IMR-90 (cell line): ENCODE measurements at regions not wholly inside any gene's neighbourhood (a gene's known extent, or its start where the extent isn't known, plus 50 kb on each side); places are given as distances from the start of the nearest gene placed in this dataset.

Source experiments
- ATAC-seq: fragments of 200-7000 bp; cut with Tn5 transposase; 2 replicates; pipeline ENCODE4 v1.9.1; 2020; ENCODE audit warnings: low read depth, mild to moderate bottlenecking, moderate library complexity
- BruUV-seq: library from RNA; stranded (reverse); fragments of 400-500 nt; replicated peaks from 2 replicates; lab custom pipeline; 2021; lab: Mats Ljungman, UMichigan
- CTCF ChIA-PET: fragments of 300-600 bp; formaldehyde crosslinking; extraction: SDS; loops from one replicate; lab custom pipeline; 2021; ENCODE audit warnings: antibody characterized with exemption; lab: Yijun Ruan, JAX
- POLR2A ChIA-PET: fragments of 300-600 bp; sonication (Branson Sonifier 250); formaldehyde crosslinking; loops from one replicate; lab custom pipeline; 2022; ENCODE audit warnings: antibody characterized with exemption; ENCODE audit not compliant: unreplicated experiment; lab: Charles Lee
- DNase-seq: peaks from one replicate; pipeline ENCODE4 v3.0.0; 2013
- H2AFZ ChIP-seq: replicated peaks from 2 replicates; pipeline ENCODE3; 2013; ENCODE audit warnings: low read length, mild to moderate bottlenecking; ENCODE audit not compliant: poor library complexity
- H2AK5ac ChIP-seq: 2 replicates; pipeline ENCODE4 v1.6.1; 2013; ENCODE audit warnings: low read depth, low read length, inconsistent platforms
- H2AK9ac ChIP-seq: replicated peaks from 2 replicates; pipeline ENCODE3; 2013; ENCODE audit warnings: mild to moderate bottlenecking, low read depth, low read length, moderate library complexity; ENCODE audit not compliant: poor library complexity
- H2BK120ac ChIP-seq: 2 replicates; pipeline ENCODE4 v1.6.1; 2013; ENCODE audit warnings: low read depth, low read length, inconsistent platforms
- H2BK15ac ChIP-seq: 3 replicates; pipeline ENCODE4 v1.6.1; 2013; ENCODE audit warnings: low read depth, low read length, inconsistent platforms
- H2BK20ac ChIP-seq: 2 replicates; pipeline ENCODE4 v1.6.1; 2013; ENCODE audit warnings: low read depth, mild to moderate bottlenecking, inconsistent platforms, low read length, moderate library complexity
- H2BK5ac ChIP-seq: 2 replicates; pipeline ENCODE4 v1.6.1; 2013; ENCODE audit warnings: mild to moderate bottlenecking, low read depth, low read length, inconsistent platforms; ENCODE audit not compliant: poor library complexity, severe bottlenecking
- H3K14ac ChIP-seq: replicated peaks from 2 replicates; pipeline ENCODE4 v1.6.1; 2013; ENCODE audit warnings: low read depth, low read length, inconsistent platforms
- H3K18ac ChIP-seq: 2 replicates; pipeline ENCODE4 v1.6.1; 2013; ENCODE audit warnings: low read depth, low read length, control low read depth
- H3K23ac ChIP-seq: 2 replicates; pipeline ENCODE4 v1.6.1; 2013; ENCODE audit warnings: low read depth, low read length, inconsistent platforms
- H3K27ac ChIP-seq: 2 replicates; pipeline ENCODE4 v1.5.1; 2013; ENCODE audit warnings: mild to moderate bottlenecking, control low read depth, low read length; ENCODE audit not compliant: insufficient read depth
- H3K27me3 ChIP-seq: 2 replicates; pipeline ENCODE4 v1.6.1; 2013; ENCODE audit warnings: low read length; ENCODE audit not compliant: control insufficient read depth, insufficient read depth
- H3K36me3 ChIP-seq: 2 replicates; pipeline ENCODE4 v1.6.1; 2013; ENCODE audit warnings: low read length, mixed read lengths; ENCODE audit not compliant: control insufficient read depth, insufficient read depth
- H3K4ac ChIP-seq: 2 replicates; pipeline ENCODE4 v1.6.1; 2013; ENCODE audit warnings: low read depth, low read length, inconsistent platforms
- H3K4me1 ChIP-seq: 2 replicates; pipeline ENCODE4 v1.6.1; 2013; ENCODE audit warnings: low read length, mixed read lengths; ENCODE audit not compliant: control insufficient read depth, insufficient read depth
- H3K4me2 ChIP-seq: 2 replicates; pipeline ENCODE4 v1.6.1; 2013; ENCODE audit warnings: low read depth, mild to moderate bottlenecking, control low read depth, low read length, moderate library complexity
- H3K4me3 ChIP-seq: 2 replicates; pipeline ENCODE4 v1.5.1; 2013; ENCODE audit warnings: low read depth, mild to moderate bottlenecking, control low read depth, low read length, moderate library complexity; ENCODE audit not compliant: insufficient read depth
- H3K56ac ChIP-seq: 2 replicates; pipeline ENCODE4 v1.6.1; 2013; ENCODE audit warnings: low read length, inconsistent platforms; ENCODE audit not compliant: insufficient read depth; ENCODE audit errors: extremely low read depth
- H3K79me1 ChIP-seq, 2 experiments: 2 replicates each; pipeline ENCODE4 v1.6.1; 2013; ENCODE audit warnings: low read length in 2 of 2, inconsistent platforms in 1 of 2, low read depth in 1 of 2
- H3K9ac ChIP-seq: 2 replicates; pipeline ENCODE4 v1.6.1; 2013; ENCODE audit warnings: low read depth, low read length, control low read depth
- H3K9me1 ChIP-seq: 2 replicates; pipeline ENCODE4 v1.6.1; 2013; ENCODE audit warnings: low read length, inconsistent platforms; ENCODE audit not compliant: insufficient read depth
- H3K9me3 ChIP-seq: 2 replicates; pipeline ENCODE4 v1.6.1; 2013; ENCODE audit warnings: low read length; ENCODE audit not compliant: control insufficient read depth, insufficient read depth
- H4K20me1 ChIP-seq: 2 replicates; pipeline ENCODE4 v1.6.1; 2013; ENCODE audit warnings: low read length, inconsistent platforms; ENCODE audit not compliant: insufficient read depth
- H4K5ac ChIP-seq: 2 replicates; pipeline ENCODE4 v1.6.1; 2013; ENCODE audit warnings: mild to moderate bottlenecking, low read depth, low read length, control low read depth
- H4K8ac ChIP-seq, 2 experiments: 2 replicates each; pipeline ENCODE4 v1.6.1; 2013; ENCODE audit warnings: low read depth in 2 of 2, low read length in 2 of 2, control low read depth in 1 of 2, inconsistent platforms in 1 of 2
- H4K91ac ChIP-seq: 2 replicates; pipeline ENCODE4 v1.6.1; 2013; ENCODE audit warnings: low read depth, low read length, inconsistent platforms; ENCODE audit not compliant: insufficient read depth
- WGBS, 2 experiments: methylation state at CpG; one replicate each; pipeline versions ENCODE4 v1.1.5 to v1.1.7; 2013; ENCODE audit warnings: missing lambda C conversion rate in 2 of 2; ENCODE audit not compliant: insufficient read length in 1 of 2; ENCODE audit errors: extremely low coverage in 2 of 2; 5-methylcytosine and 5-hydroxymethylcytosine counted together
- dilution Hi-C: fragments of 300-500 bp; cut with HindIII; formaldehyde crosslinking; loops from one replicate; pipeline ENCODE4 v1.14.3; 2018; ENCODE audit warnings: low sequenced_read_pairs; ENCODE audit not compliant: unreplicated experiment
- in situ Hi-C: fragments of 300-500 bp; cut with MboI; formaldehyde crosslinking; loops from 3 replicates; pipeline ENCODE4 v1.14.3; 2019; ENCODE audit warnings: low sequenced_read_pairs, inconsistent platforms, mixed read lengths
- intact Hi-C: fragments of 100-400 bp; cut with micrococcal nuclease; formaldehyde crosslinking; loops from 2 replicates; pipeline ENCODE4 v1.10.0; 2022
- TF ChIP-seq, protein P1 (sequence below): fragments of 150-350 bp; IDR thresholded peaks from 2 replicates; pipeline ENCODE4 v1.6.1; 2016; ENCODE audit warnings: low read depth, mild to moderate bottlenecking, low read length, moderate library complexity, borderline replicate concordance
- TF ChIP-seq, protein P2 (sequence below): conservative IDR thresholded peaks from 2 replicates; pipeline ENCODE4 v1.5.1; 2012; ENCODE audit warnings: mild to moderate bottlenecking, low read depth, low read length, improper control_type of control experiment

DNA sequence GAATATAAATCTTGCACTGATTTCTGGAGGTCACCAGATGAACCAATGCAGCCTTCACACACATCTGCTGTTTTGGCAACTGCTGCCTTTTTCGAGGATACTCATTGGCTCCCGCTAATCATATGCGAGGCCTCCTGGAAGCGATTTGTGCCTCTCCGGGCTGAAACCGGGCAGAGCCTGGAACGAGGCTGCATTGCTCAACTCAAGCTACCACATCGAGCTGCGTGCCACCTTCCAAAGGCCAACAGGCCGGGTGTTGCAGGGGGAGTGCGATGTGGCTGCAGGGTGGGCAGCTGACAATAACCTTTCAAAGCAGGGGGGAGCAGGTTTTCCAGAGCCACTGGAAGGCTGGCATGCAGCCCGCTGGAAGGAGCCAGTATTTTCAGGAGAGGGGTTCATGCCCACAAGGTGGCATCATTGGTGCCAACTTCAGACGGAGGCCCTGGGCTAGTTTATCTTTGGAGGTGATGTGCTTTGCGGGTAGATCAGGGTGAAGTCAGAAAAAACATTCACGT is 122.6 kb upstream of the IFNGR1 start:
- Histone ChIP-seq H3K9me1 (no peaks in the 10 kb centered on the region), H3K27me3 (peaks cover 17% of the 10 kb centered on the region), H3K18ac (no peak overlapping the region), H2AK5ac (no peak overlapping the region), H3K4ac (no peak overlapping the region), H2BK5ac (no peak overlapping the region), H2BK15ac (no peak overlapping the region), H3K23ac (no peak overlapping the region), H3K4me3 (no peak overlapping the region), H3K9ac (no peak overlapping the region), H2AFZ (no peak overlapping the region), H4K5ac (no peak overlapping the region), H3K79me1 (no peaks in the 10 kb centered on the region), H4K91ac (no peak overlapping the region), H2BK20ac (no peak overlapping the region), H3K4me2 (no peak overlapping the region), H2AK9ac (no peak overlapping the region), H3K36me3 (no peaks in the 10 kb centered on the region), H3K27ac (no peak overlapping the region), H3K9me3 (no peaks in the 10 kb centered on the region), H3K56ac (no peak overlapping the region), H4K8ac (no peak overlapping the region), H2BK120ac (no peak overlapping the region), H4K20me1 (no peaks in the 10 kb centered on the region), H3K4me1 (no peaks in the 10 kb centered on the region), H3K14ac (no peak overlapping the region)
- ATAC-seq = peak; percentile 21; the same call in 1 of the 2 replicates
- CTCF ChIA-PET = no interaction called here
- in situ Hi-C loops = no loop called here
- TF ChIP-seq, protein P1, sequence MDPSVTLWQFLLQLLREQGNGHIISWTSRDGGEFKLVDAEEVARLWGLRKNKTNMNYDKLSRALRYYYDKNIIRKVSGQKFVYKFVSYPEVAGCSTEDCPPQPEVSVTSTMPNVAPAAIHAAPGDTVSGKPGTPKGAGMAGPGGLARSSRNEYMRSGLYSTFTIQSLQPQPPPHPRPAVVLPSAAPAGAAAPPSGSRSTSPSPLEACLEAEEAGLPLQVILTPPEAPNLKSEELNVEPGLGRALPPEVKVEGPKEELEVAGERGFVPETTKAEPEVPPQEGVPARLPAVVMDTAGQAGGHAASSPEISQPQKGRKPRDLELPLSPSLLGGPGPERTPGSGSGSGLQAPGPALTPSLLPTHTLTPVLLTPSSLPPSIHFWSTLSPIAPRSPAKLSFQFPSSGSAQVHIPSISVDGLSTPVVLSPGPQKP = no peak
- TF ChIP-seq, protein P2, sequence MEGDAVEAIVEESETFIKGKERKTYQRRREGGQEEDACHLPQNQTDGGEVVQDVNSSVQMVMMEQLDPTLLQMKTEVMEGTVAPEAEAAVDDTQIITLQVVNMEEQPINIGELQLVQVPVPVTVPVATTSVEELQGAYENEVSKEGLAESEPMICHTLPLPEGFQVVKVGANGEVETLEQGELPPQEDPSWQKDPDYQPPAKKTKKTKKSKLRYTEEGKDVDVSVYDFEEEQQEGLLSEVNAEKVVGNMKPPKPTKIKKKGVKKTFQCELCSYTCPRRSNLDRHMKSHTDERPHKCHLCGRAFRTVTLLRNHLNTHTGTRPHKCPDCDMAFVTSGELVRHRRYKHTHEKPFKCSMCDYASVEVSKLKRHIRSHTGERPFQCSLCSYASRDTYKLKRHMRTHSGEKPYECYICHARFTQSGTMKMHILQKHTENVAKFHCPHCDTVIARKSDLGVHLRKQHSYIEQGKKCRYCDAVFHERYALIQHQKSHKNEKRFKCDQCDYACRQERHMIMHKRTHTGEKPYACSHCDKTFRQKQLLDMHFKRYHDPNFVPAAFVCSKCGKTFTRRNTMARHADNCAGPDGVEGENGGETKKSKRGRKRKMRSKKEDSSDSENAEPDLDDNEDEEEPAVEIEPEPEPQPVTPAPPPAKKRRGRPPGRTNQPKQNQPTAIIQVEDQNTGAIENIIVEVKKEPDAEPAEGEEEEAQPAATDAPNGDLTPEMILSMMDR = 0 out of 2 replicates have a peak, but pooled peaks have one; percentile 14
- no TSS peak for BruUV-seq
- POLR2A ChIA-PET = no interaction called here
- 40% methylated on average over 3 of the region's 15 CpGs; no CpG with 5 or more reads in 1 of the 2 experiments for WGBS, 2 experiments
- dilution Hi-C loops = no loop called here
- no peak for DNase-seq
- intact Hi-C loops = loop anchor here (2.0 kb wide), 1 partner anchor 299 kb away; no protein-coding TSS in a partner anchor
